ENCODE measurements at regions not wholly inside any gene's neighbourhood (a gene's known extent, or its start where the extent isn't known, plus 50 kb on each side); places are given as distances from the start of the nearest gene placed in this dataset.

- no peaks in the 10 kb centered on the region for H3K36me3 ChIP-seq (ENCODE audit: insufficient read depth)
- no peak overlapping the region for H3K4me3 ChIP-seq (IDR thresholded peaks at IDR 0.05; ENCODE audit: insufficient read depth, low read depth, low read length)
- no peaks in the 10 kb centered on the region for H4K20me1 ChIP-seq (ENCODE audit: insufficient read depth)
- no peak overlapping the region for H3K27ac ChIP-seq
- H3K9ac ChIP-seq, result no peak overlapping the region
- no peak overlapping the region for H2AFZ ChIP-seq (ENCODE audit: low read depth)
- H3K79me2 ChIP-seq (ENCODE audit: insufficient read depth, low read depth), result no peaks in the 10 kb centered on the region
- no peak overlapping the region for H3K4me2 ChIP-seq
- no peaks in the 10 kb centered on the region for H3K4me1 ChIP-seq (ENCODE audit: low read depth, poor library complexity, severe bottlenecking)
- peaks cover 43% of the 10 kb centered on the region for H3K27me3 ChIP-seq (ENCODE audit: insufficient read depth, low read depth)
- TF ChIP-seq, protein P1, sequence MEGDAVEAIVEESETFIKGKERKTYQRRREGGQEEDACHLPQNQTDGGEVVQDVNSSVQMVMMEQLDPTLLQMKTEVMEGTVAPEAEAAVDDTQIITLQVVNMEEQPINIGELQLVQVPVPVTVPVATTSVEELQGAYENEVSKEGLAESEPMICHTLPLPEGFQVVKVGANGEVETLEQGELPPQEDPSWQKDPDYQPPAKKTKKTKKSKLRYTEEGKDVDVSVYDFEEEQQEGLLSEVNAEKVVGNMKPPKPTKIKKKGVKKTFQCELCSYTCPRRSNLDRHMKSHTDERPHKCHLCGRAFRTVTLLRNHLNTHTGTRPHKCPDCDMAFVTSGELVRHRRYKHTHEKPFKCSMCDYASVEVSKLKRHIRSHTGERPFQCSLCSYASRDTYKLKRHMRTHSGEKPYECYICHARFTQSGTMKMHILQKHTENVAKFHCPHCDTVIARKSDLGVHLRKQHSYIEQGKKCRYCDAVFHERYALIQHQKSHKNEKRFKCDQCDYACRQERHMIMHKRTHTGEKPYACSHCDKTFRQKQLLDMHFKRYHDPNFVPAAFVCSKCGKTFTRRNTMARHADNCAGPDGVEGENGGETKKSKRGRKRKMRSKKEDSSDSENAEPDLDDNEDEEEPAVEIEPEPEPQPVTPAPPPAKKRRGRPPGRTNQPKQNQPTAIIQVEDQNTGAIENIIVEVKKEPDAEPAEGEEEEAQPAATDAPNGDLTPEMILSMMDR (conservative IDR thresholded peaks at IDR 0.05; ENCODE audit: low read depth, low read length), result no peak
These were observed 110.2 kb upstream of the C1orf174 start for GRCh38 chr1:4010284-4010683.

GRCh38 chr1:4010814-4011605 lies 110.9 kb upstream of the C1orf174 start:
- Histone ChIP-seq H2AFZ (ENCODE audit: low read depth) (no peak overlapping the region), H3K4me3 (IDR thresholded peaks at IDR 0.05; ENCODE audit: insufficient read depth, low read depth, low read length) (no peak overlapping the region), H3K27ac (no peak overlapping the region), H4K20me1 (ENCODE audit: insufficient read depth) (no peaks in the 10 kb centered on the region), H3K79me2 (ENCODE audit: insufficient read depth, low read depth) (no peaks in the 10 kb centered on the region), H3K36me3 (ENCODE audit: insufficient read depth) (no peaks in the 10 kb centered on the region), H3K4me1 (ENCODE audit: low read depth, poor library complexity, severe bottlenecking) (no peaks in the 10 kb centered on the region), H3K4me2 (no peak overlapping the region), H3K9ac (no peak overlapping the region), H3K27me3 (ENCODE audit: insufficient read depth, low read depth) (peaks cover 47% of the 10 kb centered on the region)
- TF ChIP-seq, protein P1 (conservative IDR thresholded peaks at IDR 0.05; ENCODE audit: low read depth, low read length), result no peak

DNA sequence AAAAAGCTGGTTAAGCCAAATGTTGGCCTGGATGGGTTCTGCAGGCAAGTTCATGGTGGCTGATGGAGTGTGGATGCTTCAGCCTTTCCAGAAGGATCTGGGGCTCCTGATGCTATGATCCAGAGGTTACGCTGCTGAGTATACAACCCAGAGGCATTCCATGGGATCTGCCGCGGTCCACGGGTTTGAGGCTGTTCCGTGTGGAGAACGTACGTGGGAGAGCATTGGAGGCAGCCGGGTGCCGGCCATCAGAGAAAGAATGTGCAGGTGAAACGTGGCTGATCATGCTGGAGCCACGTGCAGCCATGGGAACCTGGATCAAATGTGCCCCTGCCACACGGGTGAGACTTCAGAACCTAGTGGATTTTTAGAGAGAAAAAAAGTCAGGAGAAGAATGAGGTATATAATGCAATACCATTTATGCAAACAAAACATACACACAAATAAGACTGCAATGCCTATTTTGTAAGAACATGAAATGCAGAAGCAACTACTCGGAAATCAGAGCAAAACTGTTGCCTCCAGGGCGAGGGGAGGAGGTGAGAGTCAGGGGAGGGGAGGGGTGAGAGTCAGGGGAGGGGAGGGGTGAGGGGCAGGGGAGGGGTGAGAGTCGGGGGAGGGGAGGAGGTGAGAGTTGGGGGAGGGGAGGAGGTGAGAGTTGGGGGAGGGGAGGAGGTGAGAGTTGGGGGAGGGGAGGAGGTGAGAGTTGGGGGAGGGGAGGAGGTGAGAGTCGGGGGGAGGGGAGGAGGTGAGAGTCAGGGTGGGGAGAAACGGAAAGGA lies 116.5 kb upstream of the C1orf174 start:
- Histone ChIP-seq H3K4me2 (no peak overlapping the region; the same call in 1 of the 2 replicates), H3K27me3 (ENCODE audit: insufficient read depth, low read depth) (peaks cover 30% of the 10 kb centered on the region), H2AFZ (ENCODE audit: low read depth) (no peak overlapping the region), H3K4me3 (IDR thresholded peaks at IDR 0.05; ENCODE audit: insufficient read depth, low read depth, low read length) (no peak overlapping the region), H4K20me1 (ENCODE audit: insufficient read depth) (no peaks in the 10 kb centered on the region), H3K27ac (no peak overlapping the region), H3K4me1 (ENCODE audit: low read depth, poor library complexity, severe bottlenecking) (no peaks in the 10 kb centered on the region), H3K9ac (no peak overlapping the region), H3K79me2 (ENCODE audit: insufficient read depth, low read depth) (no peaks in the 10 kb centered on the region), H3K36me3 (ENCODE audit: insufficient read depth) (no peaks in the 10 kb centered on the region)
- TF ChIP-seq, protein P1 (conservative IDR thresholded peaks at IDR 0.05; ENCODE audit: low read depth, low read length), result no peak

DNA sequence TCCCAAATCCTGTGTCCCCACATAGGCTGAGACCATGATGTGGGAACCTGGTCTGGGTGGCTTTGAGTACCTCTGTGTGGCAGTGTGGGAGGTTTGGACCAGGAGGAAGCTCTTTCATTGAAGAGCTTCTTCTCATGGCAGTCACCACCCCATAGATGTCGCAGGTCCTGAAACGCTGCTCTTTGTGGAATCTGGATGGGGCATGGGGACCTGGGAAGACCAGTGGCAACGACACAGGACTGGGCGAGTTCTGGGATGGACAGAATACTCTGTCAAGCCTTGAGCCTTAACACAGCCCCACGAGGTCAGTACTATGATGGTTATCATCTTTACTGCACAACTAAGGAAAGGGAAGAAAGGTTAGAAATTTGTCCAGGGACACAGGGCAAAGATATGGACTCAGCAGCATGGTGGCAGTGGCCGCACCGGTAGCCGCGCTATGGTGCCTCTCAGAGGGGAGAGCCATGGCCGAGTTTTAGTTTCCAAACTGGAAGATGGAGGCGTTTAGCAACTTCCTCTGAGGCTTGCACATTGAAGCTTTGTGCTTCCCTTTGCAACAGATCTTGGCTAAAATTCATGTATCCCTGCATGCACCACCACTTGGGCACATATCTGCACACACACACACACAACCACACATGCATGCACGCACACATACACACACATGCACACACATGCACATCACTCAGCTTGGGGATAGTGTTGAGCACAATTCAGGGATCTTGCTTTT lies 117.7 kb upstream of the C1orf174 start:
- Histone ChIP-seq H3K9ac (no peak overlapping the region), H3K36me3 (ENCODE audit: insufficient read depth) (no peaks in the 10 kb centered on the region), H4K20me1 (ENCODE audit: insufficient read depth) (no peaks in the 10 kb centered on the region), H3K79me2 (ENCODE audit: insufficient read depth, low read depth) (no peaks in the 10 kb centered on the region), H3K4me2 (no peak overlapping the region), H3K4me3 (IDR thresholded peaks at IDR 0.05; ENCODE audit: insufficient read depth, low read depth, low read length) (no peak overlapping the region), H2AFZ (ENCODE audit: low read depth) (no peak overlapping the region), H3K27me3 (ENCODE audit: insufficient read depth, low read depth) (peaks cover 21% of the 10 kb centered on the region), H3K27ac (no peak overlapping the region), H3K4me1 (ENCODE audit: low read depth, poor library complexity, severe bottlenecking) (no peaks in the 10 kb centered on the region)
- TF ChIP-seq, protein P1 (conservative IDR thresholded peaks at IDR 0.05; ENCODE audit: low read depth, low read length), result no peak
